ENCODE measurements at regions not wholly inside any gene's neighbourhood (a gene's known extent, or its start where the extent isn't known, plus 50 kb on each side); places are given as distances from the start of the nearest gene placed in this dataset.

DNA sequence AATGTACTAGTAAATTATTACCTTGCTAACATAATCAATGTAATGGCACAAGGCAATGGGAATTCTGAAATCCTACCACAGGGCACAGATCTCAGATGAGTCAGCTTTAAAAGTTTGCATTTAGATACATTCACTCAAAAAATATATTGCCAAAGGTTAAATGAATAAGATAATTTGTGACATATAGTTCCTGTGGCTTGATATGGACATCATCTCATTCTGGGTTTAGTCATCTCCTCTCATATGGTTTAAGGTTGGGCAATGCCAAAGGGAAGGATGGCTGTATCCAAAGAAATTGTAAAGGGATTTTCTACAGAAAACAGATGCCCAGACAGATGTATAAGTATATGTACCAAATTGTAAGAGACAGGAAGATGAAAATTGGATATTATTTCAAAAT is 1065.0 kb downstream of the LRFN5 start:
- no peak for DNase-seq (ENCODE audit: low spot score in 2 of 2)
- no peak for TF ChIP-seq POLR2A (IDR thresholded peaks at IDR 0.05)
- TF ChIP-seq, protein P1, sequence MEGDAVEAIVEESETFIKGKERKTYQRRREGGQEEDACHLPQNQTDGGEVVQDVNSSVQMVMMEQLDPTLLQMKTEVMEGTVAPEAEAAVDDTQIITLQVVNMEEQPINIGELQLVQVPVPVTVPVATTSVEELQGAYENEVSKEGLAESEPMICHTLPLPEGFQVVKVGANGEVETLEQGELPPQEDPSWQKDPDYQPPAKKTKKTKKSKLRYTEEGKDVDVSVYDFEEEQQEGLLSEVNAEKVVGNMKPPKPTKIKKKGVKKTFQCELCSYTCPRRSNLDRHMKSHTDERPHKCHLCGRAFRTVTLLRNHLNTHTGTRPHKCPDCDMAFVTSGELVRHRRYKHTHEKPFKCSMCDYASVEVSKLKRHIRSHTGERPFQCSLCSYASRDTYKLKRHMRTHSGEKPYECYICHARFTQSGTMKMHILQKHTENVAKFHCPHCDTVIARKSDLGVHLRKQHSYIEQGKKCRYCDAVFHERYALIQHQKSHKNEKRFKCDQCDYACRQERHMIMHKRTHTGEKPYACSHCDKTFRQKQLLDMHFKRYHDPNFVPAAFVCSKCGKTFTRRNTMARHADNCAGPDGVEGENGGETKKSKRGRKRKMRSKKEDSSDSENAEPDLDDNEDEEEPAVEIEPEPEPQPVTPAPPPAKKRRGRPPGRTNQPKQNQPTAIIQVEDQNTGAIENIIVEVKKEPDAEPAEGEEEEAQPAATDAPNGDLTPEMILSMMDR (IDR thresholded peaks at IDR 0.05) = no peak
- intact Hi-C loops (cut with DNase I; ENCODE audit: low total_unique reads) = no loop called here
- H3K4me3 ChIP-seq (ENCODE audit: low read depth, poor library complexity, severe bottlenecking) = no peak overlapping the region

DNA sequence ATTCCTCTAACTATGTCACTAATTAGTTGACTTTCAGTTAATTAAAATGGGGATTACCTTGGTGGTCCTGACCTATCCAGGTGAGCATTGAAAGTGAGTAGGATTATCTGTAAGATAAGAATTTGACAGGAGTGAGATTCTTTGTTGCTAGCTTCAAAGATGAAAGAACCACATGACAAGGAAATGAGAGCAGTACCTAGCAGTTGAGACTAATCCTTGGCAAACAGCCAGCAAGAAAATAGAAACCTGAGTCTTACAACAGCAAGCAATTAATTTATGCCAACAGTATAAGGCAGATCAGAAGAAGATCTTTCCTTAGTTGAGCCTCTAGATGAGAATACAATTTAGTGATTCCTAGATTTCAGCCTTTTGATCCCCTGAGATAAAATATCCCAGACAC is 1058.4 kb downstream of the LRFN5 start:
- intact Hi-C loops (cut with DNase I; ENCODE audit: low total_unique reads) = no loop called here
- DNase-seq (ENCODE audit: low spot score in 2 of 2) = no peak
- no peak for TF ChIP-seq POLR2A (IDR thresholded peaks at IDR 0.05)
- TF ChIP-seq, protein P1 (IDR thresholded peaks at IDR 0.05) = no peak
- no peak overlapping the region for H3K4me3 ChIP-seq (ENCODE audit: low read depth, poor library complexity, severe bottlenecking)

DNA sequence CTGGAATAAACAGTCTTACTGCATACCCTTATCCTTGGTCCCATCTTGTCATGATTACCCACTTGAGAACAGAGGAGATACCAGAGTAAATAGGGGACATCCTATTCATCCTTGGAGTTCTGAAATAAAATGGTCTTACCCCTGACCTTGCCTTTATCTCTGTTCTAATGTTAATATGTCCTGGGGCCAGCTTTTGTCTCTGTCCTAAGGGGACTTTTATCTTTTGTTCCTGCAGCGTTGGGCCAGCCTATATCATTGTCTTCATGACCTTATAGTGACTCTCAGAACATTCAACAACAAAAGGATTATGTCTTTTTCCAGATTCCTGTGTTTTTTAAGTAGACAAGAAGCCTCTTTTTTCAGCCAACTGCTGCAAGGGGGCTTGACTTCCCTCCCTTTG is 1057.5 kb downstream of the LRFN5 start:
- no peak for TF ChIP-seq POLR2A (IDR thresholded peaks at IDR 0.05)
- TF ChIP-seq, protein P1 (IDR thresholded peaks at IDR 0.05) = no peak
- 55 to 67% methylated on average over 1 of the region's 1 CpG for WGBS, 2 donors
- intact Hi-C loops (cut with DNase I; ENCODE audit: low total_unique reads) = no loop called here
- DNase-seq (ENCODE audit: low spot score in 2 of 2) = no peak
- no peak overlapping the region for H3K4me3 ChIP-seq (ENCODE audit: low read depth, poor library complexity, severe bottlenecking)

DNA sequence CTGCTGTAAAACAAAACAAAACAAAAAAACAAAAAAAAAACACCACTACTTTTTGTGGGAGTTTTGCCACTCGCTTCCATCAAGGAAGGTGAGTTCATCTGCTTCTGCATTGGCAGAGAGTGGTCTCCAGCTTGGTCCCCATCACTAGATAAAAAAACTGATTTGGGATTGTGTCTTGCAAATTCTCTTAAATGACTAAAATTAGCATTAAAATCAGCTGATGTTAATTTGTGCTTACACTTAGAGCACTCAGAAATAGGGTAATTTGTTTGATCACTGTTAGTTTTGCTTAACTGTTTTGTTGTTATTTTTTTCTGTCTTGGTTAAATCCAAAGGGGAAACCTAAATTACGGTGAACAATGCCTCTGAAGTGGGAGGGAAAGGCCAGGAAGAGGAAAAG is 1048.0 kb downstream of the LRFN5 start:
- WGBS, 2 donors = 71 to 72% methylated on average over 2 of the region's 2 CpGs
- TF ChIP-seq, protein P1 (IDR thresholded peaks at IDR 0.05) = no peak
- TF ChIP-seq POLR2A (IDR thresholded peaks at IDR 0.05) = no peak
- intact Hi-C loops (cut with DNase I; ENCODE audit: low total_unique reads) = no loop called here
- no peak for DNase-seq (ENCODE audit: low spot score in 2 of 2)
- H3K4me3 ChIP-seq (ENCODE audit: low read depth, poor library complexity, severe bottlenecking) = no peak overlapping the region

DNA sequence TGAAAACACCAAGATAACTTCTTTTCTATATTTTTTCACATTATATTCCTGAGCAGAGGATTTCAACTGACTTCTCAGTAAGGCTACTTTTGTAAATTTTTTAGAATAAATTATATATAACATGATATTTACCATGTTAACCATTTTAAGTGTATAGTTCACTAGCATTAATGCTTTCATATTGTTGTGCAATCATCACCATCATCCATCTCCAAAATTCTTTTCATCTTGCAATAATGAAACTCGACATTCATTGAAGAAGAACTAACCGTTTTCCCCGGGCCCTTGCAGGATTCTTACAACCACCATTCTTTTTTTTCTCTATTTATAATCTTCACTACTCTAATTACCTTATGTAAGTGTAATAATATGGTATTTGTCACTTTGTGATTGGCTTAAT is 1036.1 kb downstream of the LRFN5 start:
- TF ChIP-seq, protein P1 (IDR thresholded peaks at IDR 0.05) = no peak
- no peak for TF ChIP-seq POLR2A (IDR thresholded peaks at IDR 0.05)
- DNase-seq (ENCODE audit: low spot score in 2 of 2) = no peak
- no peak overlapping the region for H3K4me3 ChIP-seq (ENCODE audit: low read depth, poor library complexity, severe bottlenecking)
- intact Hi-C loops (cut with DNase I; ENCODE audit: low total_unique reads) = no loop called here
- 93% methylated on average over 3 of the region's 3 CpGs for WGBS, 2 donors

DNA sequence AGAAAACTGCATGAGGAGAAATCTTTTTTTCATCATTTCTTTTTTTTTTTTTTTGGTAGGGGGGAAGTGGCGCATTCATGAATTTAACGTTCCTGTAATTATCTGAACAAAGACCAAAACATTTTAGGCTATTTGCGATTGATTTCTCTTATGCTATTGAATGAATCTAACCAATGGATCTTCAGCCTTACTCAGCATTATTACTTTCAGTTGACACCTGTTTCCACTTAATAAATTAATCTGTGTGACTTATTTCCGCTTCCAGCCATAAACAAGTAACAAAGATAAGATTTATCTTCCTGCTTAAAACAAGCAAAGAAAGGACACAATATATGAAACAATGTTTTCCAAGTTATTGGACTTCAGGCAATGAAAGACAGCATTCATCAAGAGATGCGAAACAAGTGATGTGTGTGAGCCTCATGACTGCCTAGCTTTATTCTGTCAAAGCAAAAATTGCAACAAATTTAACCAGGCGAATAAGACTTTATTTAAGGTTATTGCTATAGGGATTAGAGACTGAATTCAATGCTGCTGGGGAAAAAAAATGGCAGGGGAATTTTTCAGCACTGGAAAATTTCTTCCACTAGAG is 1026.9 kb downstream of the LRFN5 start:
- intact Hi-C loops (cut with DNase I; ENCODE audit: low total_unique reads) = no loop called here
- H3K4me3 ChIP-seq (ENCODE audit: low read depth, poor library complexity, severe bottlenecking) = no peak overlapping the region
- TF ChIP-seq, protein P1 (IDR thresholded peaks at IDR 0.05) = no peak
- TF ChIP-seq POLR2A (IDR thresholded peaks at IDR 0.05) = no peak
- DNase-seq (ENCODE audit: low spot score in 2 of 2) = no peak
- whole genome bisulfite sequencing, 2 donors = 73 to 79% methylated on average over 6 of the region's 6 CpGs

Data from lower leg skin (tissue), 4 donors.